AG04450 (cell line): ENCODE measurements at regions not wholly inside any gene's neighbourhood (a gene's known extent, or its start where the extent isn't known, plus 50 kb on each side); places are given as distances from the start of the nearest gene placed in this dataset.

Experiments used
- CTCF ChIA-PET: fragments of 300-600, 350-600 bp; formaldehyde crosslinking; extraction: SDS; loops from one replicate; lab custom pipeline; 2022; ENCODE audit warnings: antibody characterized with exemption, inconsistent platforms; lab: Charles Lee
- POLR2A ChIA-PET: fragments of 350-600 bp; formaldehyde crosslinking; extraction: SDS; loops from one replicate; lab custom pipeline; 2021; ENCODE audit warnings: antibody characterized with exemption, inconsistent platforms; lab: Yijun Ruan, JAX
- DNase-seq: peaks from one replicate; pipeline ENCODE4 v3.0.0-alpha.2; 2011; ENCODE audit warnings: low read depth, low spot score
- H3K27ac ChIP-seq: one replicate; pipeline ENCODE4 v1.5.1; 2012; ENCODE audit warnings: low read depth, low read length, control low read depth
- H3K27me3 ChIP-seq: one replicate; pipeline ENCODE4 v1.6.0; 2012; ENCODE audit warnings: low read length; ENCODE audit not compliant: control insufficient read depth, insufficient read depth
- H3K4me3 ChIP-seq: 2 replicates; pipeline ENCODE4 v1.5.1; 2011; ENCODE audit warnings: mild to moderate bottlenecking, low read depth, low read length, control low read depth
- H3K9me3 ChIP-seq: 2 replicates; pipeline ENCODE4 v1.5.1; 2012; ENCODE audit warnings: low read length; ENCODE audit not compliant: control insufficient read depth, insufficient read depth
- CTCF ChIP-seq: IDR thresholded peaks from 2 replicates; pipeline ENCODE4 v1.5.1; 2011; ENCODE audit warnings: low read depth, low read length, control low read depth, inconsistent platforms

DNA sequence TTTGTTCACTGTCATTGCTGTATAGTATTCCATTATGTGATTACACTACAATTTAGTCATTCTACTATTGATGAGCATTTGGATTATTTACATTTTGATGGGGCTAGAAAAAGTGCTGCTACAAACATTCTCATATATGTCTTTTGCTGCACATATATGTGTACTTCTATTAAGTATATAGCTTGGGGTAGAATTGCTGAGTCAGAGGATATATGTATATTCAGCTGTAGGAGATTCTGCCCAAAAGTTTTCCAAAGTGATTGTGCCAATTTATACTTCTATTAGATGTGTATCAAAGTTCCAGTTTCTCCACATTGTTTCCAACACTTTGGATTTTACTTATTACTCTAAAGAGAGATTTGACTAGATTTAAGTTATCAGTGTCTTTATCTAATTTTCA, 101.7 kb upstream of the UGP2 start:
- ChIA-PET POLR2A (no interaction called here), CTCF (interaction anchor here (0.8 to 1.0 kb wide), 2 partner anchors 41 to 121 kb away, joined by 3 to 4 read pairs; no protein-coding TSS in a partner anchor)
- Histone ChIP-seq H3K4me3 (no peak overlapping the region), H3K27ac (no peak overlapping the region), H3K27me3 (no peaks in the 10 kb centered on the region), H3K9me3 (no peaks in the 10 kb centered on the region)
- no peak for DNase-seq
- no peak for TF ChIP-seq CTCF

DNA sequence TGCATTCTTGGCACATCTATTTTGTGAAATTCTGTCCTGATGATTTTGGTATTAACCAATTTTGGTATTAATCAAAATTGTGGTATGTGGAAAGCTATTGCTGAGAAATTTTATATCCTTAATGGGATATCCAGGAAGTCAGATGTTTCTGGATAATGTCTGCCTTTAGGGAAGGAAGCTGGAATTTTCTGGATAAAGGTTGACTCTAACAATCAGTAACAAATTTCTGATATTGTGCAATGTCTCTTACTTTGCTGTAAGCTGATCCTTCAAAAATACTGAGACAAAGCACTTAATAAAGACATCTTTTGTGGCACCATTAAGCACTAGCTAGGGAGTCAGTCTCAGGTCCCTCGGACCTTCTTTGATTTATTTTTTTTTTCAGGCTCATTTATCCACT, 100.8 kb upstream of the UGP2 start:
- DNase-seq: no peak
- H3K27ac ChIP-seq: no peak overlapping the region
- CTCF ChIA-PET: interaction anchor here (0.6 kb wide), 1 partner anchor 101 kb away, joined by 3 read pairs; no protein-coding TSS in a partner anchor
- H3K9me3 ChIP-seq: no peaks in the 10 kb centered on the region
- POLR2A ChIA-PET: interaction anchor here (0.7 kb wide), 1 partner anchor 114 kb away, joined by 3 read pairs; no protein-coding TSS in a partner anchor
- TF ChIP-seq CTCF: no peak
- H3K27me3 ChIP-seq: no peaks in the 10 kb centered on the region
- no peak overlapping the region for H3K4me3 ChIP-seq

- Histone ChIP-seq H3K4me3 (no peak overlapping the region), H3K27me3 (no peaks in the 10 kb centered on the region), H3K27ac (no peak overlapping the region), H3K9me3 (peaks cover 2% of the 10 kb centered on the region; the same call in 1 of the 2 replicates)
- CTCF ChIA-PET: interaction anchor here (0.6 kb wide), 1 partner anchor 276 kb away, joined by 3 read pairs; no protein-coding TSS in a partner anchor
- no peak for DNase-seq
- POLR2A ChIA-PET: no interaction called here
- no peak for TF ChIP-seq CTCF
Observed at GRCh38 chr2:63741884-63742579, 99.7 kb upstream of the UGP2 start.

DNA sequence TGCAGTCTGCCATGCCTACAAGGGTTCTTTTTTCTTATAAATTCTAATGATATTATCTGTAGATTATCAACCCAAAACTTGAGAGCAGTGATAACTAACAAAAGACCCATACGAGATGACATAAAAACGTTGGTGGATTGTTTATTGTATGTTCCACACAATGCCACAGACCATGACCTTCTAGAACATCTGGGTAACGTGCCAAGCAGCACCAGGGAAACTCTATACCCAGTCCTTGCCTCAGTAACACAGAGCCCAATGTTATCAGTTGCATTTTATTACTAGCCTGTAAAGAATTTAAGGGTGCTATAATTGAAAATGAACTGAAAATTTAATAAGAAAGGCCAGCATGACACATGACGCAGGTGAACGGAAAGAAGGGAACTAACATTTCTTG, 99.1 kb upstream of the UGP2 start:
- CTCF ChIA-PET: interaction anchor here (0.6 kb wide), 1 partner anchor 276 kb away, joined by 3 read pairs; no protein-coding TSS in a partner anchor
- TF ChIP-seq CTCF: no peak
- Histone ChIP-seq H3K27ac (no peak overlapping the region), H3K27me3 (no peaks in the 10 kb centered on the region), H3K9me3 (peaks cover 2% of the 10 kb centered on the region; the same call in 1 of the 2 replicates), H3K4me3 (no peak overlapping the region)
- no peak for DNase-seq
- POLR2A ChIA-PET: interaction anchor here (0.5 kb wide), 1 partner anchor 99 kb away, joined by 4 read pairs; the partner anchor contains the start of gene UGP2
